GM19025 (cell line): ENCODE measurements at regions not wholly inside any gene's neighbourhood (a gene's known extent, or its start where the extent isn't known, plus 50 kb on each side); places are given as distances from the start of the nearest gene placed in this dataset.
"Not testable (repeated sequence)": the region's sequence is repeated elsewhere in the genome, so short reads cannot be mapped to it uniquely, and the experiment has no call there.

Experiments
- ATAC-seq: cut with Tn5 transposase; IDR thresholded peaks from one replicate; pipeline ENCODE4 v1.9.1; 2021; ENCODE audit warnings: mild to moderate bottlenecking, low read depth, moderate library complexity; ENCODE audit not compliant: unreplicated experiment

DNA sequence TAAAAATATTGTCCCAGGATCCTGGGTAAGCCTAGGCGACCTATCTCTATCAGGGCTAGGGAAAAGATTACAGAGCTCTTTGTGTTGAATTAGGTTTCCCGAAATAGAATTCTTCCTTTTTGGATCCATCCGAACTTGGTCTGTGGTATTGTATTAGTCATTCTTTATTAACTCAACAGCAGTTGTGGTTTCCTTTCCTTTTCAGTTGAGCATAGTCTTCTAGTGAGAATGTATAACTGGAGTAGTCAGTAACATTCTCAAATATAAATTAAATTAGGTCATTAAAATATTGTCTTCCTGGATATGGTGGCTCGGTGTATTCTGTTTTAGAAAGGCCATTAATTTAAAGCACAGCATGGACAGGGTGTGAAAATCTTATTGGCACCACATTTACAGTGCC lies 520.4 kb downstream of the NLGN4X start:
- no peak for ATAC-seq

DNA sequence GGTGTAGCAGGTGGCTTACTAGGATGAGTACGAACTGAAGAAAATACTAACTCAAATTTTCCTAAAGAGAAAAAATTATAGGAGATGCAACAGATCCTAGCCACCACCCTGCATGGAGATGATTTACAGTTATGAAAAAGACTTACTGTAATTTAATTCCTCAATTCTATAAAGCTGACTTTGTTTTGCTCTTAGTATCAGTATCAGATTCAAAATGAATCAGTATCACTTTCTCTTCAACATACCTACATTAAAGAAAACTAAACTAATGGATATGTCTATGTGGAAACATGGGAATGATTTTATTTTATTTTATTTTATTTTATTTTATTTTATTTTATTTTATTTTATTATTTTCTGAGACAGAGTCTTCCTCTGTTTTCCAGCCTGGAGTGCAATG lies 525.8 kb downstream of the NLGN4X start:
- no peak for ATAC-seq

DNA sequence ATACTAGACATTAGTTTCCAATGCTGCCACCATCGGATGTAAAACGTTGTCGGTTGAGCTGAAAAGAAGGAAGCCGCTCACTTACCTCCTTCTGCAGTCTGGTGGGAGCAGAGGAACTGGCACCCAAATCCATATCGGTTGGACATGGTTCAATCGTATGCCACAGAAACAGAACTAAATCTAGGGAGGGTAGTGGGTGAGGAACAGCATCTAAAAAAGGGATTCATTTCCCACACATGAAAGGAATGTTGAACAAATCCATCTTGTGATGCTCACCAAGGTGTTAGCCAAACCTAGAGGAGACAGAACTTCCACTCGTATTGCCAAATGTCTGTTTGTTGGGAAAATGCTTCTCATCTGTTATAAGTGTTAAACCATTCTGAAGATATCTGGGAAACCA lies 532.7 kb downstream of the NLGN4X start:
- no peak for ATAC-seq

DNA sequence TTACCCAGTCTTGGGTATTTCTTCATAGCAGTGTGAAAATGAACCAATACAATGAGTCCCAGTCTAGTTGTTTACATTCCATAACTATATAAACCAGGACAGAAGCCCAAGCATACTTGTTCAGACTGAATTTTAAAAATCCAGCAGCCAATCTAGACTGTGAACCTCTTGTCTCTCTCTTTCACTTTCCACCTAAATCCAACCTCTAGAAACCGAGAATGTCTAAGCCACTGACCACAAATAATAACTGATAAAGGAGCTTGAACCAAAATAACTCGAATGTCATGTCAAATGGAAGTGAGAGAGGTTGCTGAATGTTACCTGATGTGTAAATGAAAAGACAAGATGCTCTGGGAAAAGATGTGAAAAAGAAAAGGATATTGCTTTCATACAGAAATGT lies 544.7 kb downstream of the NLGN4X start:
- ATAC-seq, result no peak

DNA sequence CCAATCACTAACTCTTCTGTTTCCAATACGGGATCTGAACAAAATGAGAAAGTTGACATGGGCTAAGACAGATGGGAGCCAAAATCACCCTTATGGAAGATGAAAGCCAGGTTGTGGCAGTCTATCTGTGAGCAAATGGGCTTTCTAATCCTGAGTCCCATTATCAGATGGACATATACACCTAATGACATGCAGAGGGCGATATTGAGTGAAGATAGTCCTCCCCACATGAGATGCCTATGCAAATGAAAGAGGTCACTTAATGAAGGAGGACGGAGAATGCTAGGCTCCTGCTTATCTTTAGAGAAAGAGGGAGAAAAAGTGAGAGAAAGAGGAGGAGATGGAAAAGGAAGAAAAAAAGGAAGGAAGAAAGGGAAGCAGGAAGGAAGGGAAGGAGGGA lies 547.5 kb downstream of the NLGN4X start:
- ATAC-seq, result no peak

DNA sequence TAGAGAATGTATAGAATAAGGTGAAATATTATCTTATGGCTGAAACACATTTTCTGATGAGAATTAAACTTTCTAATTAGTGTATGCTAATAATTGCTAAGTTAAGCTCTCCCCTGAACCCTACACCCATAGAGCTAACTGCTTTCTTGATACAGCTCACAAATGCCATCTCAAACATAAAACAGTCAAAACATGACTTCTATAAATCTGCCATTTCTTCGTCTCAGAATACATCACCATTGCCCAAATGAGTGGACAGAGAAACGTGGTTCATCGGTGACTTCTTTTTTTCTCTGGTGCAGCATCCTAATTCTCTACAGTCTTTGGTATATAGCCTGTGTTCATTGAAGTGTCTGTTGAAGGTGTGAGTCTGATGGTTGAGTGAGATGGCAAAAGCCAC lies 554.6 kb downstream of the NLGN4X start:
- ATAC-seq, result no peak

DNA sequence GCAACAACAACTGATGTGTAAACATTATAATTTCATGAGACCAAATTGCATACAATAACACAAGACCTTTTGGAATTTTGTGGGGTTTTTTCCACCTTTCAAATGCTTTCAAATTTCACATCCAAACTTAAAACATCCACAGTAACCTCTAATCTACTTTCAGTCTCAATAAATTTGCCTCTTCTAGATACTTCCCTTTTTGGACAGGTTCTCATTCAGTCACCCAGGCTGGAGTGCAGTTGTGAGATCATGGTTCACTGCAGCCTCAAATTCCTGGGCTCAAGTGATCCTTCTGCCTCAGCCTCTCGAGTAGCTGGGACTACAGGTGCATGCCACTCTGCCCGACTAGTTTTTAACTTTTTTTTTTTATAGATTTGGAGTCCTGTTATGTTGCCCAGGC lies 556.6 kb downstream of the NLGN4X start:
- no peak for ATAC-seq

DNA sequence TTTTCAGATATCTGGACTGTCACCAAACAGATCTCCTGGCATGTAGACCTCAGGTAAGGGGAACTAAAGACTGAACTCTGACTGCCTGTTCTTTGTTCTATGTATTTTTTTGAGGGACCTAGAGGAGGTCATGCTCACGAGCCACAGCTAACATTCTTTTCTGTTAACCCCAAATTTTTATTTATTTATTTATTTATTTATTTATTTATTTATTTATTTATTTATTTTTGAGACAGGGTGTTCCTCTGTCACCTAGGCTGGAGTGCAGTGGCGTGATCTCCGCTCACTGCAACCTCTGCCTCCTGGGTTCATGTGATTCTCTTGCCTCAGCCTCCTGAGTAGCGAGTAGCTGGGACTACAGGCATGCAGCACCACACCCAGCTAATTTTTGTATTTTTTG lies 562.0 kb downstream of the NLGN4X start:
- not testable (repeated sequence) for ATAC-seq

DNA sequence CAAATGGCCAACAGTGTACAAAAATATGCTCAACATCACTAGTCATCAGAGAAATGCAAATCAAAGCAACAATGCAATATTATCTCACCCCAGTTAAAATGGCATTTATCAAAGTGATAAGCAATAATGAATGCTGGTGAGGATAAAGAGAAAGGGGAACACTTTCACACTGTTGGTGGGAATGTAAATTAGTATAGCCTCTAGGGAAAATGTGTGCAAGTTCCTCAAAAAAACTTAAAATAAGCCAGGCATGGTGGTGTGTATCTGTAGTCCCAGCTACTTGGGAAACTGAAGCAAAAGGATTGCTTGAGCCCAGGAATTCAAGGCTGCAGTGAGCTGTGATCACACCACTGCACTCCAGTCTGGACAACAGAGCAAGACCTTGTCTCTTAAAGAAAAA lies 572.1 kb downstream of the NLGN4X start:
- ATAC-seq, result no peak

DNA sequence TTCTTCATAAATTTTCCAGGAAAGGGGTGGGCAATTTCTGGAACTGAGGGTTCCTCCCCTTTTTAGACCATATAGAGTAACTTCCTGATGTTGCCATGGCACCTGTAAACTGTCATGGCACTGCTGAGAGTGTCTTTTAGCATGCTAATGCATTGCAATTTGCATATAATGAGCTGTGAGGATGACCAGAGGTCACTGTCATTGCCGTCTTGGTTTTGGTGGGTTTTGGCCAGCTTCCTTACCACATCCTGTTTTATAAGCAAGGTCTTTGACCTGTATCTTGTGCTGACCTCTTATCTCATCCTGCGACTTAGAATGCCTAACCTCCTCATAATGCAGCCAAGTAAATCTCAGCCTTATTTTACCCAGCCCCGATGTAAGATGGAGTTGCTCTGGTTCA lies 577.8 kb downstream of the NLGN4X start:
- ATAC-seq, result no peak

DNA sequence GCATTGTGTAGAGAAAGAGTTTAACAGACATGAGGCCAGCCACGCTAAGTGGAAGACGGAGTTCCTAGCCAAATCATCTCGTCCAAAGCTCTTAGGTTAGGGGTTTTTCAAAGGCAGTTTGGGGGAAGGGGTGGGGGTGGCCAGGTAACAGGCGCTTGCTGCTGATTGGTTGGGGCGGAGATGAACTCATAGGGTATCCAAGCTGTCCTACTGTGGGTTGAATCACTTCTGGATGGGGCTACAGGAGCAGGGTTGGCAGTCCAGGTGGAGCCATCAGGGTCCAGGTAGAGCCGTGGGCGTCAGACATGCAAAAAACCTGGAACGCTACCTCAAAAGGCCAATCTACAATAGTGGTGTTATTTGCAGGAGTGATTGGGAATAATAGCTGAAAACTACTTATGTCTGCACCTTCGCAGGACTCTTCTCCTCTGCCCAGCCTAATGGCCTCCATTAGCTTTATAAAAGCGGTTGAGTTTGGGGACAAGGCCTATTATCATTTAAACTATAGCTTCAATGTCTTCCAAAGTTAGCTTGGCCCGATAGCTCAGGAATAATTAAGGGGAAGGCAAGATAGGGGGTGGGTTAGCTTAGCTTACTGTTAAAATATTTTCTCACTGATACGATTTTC lies 579.6 kb downstream of the NLGN4X start:
- no peak for ATAC-seq

DNA sequence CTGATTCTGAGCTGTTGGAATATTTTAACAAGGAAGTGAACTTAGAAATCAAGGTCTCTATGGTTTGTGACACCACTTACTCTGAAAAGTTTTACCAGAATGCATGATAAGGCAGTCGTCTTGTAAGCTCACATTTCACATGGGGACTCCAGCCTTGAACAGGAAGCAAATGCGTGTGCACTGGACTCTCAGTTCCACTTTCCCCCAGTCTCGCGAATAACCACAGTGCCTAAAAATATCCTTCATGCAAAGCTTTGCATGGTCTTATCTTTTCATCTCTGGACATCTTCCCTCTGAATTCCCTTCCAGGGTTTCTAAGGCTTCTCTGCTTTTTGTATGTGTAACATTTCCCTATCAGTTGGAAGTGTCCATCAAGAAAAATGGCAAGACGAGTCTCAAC lies 581.8 kb downstream of the NLGN4X start:
- peak; percentile 87 for ATAC-seq

DNA sequence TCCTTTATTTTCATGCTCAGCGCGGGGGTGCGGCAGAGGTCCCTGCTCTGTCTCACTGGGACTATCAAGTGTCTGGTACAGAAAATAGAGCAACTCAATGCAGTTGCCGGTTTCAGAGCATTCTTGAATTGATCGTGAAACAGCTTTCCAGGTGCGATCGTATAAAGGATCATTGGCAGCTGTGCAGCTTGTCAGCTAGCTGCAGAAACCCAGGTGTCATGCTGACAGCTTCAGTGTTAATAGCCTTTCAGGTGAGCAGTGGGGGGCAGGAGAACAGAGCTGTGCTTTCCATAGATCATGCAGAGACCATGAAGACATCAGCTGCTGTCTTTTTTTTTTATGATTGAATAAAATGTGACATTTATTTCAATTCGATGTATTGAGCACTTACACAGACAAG lies 583.9 kb downstream of the NLGN4X start:
- ATAC-seq, result no peak

DNA sequence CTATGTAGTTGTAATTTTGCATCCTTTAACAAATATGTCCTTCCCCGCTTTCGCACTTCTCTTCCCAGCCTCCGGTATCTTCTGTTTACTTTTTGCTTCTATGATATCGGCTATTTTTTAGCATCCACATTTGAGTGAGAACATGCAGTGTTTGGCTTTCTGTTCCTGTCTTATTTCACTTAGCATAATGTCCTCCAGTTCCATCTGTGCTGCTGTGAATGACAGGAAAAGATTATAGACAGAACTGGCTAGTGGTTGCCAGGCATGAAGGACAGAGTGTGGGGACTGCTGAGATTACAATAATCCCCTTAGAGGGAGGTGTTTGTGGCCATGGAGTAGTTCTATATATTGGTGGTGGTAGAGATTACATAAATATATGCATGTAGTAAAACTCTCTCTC lies 588.6 kb downstream of the NLGN4X start:
- no peak for ATAC-seq

DNA sequence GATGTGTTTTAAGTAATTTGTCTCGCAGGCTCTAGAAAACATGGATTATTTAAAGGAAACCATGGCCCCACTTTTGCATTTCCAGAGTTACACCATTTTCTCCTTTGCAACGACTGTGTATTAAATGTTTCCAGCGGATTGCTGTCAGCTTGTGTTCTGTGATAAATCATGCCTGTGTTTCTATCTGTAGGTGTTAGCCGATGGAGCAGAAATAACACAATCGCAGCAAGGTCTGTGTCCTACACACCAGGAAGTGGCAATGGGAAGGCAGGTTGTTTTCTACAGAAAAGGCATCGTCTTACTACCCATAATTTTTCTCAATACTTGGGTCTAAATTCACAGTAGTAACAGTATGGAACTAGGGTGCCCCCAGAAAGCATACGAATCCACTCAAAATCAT lies 590.1 kb downstream of the NLGN4X start:
- ATAC-seq, result no peak

DNA sequence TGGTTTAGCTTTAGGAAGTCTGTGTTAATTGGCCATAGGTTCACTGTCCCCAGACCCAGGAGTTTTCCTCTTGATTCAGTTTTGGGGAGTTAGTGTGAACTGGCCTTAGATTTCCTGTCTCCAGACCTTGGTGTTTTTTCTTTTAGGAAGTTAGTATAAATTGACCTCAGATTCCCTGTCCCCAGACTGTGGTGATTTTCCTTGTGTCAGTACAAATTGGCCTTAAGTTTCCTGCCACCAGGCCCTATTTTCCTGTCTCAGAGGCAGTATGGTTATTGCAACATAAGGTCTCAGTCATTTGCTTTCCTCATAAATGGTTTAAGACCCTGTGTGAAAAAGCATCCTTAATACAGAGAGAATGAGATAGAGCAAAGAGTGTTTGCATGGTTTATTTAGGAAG lies 595.8 kb downstream of the NLGN4X start:
- ATAC-seq, result no peak

DNA sequence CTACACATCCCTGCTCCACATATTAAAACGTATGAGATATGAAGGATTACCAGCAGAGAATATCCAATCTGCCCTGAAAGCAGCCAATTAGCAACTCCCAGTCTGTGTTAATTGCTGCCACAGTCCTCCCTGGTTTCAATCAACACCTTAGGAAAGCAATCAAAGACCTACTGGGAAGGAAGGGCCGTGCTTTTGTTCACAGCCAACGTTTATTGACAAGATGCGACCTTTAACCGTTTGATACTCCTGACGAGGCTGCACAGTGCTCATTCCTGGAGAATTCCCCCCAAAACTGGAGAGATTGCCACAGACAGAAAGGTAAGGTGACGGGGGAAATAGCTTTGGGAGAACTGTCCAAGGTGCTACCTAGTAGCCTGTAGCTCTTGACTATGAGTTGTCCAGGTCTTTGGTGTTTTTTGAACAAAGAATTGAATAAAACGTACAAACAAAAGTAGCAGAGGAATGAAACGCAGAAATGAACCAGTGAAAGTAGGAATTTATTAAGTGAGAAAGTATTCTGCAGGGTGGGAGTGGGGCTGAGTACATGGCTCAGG lies 596.5 kb downstream of the NLGN4X start:
- ATAC-seq, result no peak

DNA sequence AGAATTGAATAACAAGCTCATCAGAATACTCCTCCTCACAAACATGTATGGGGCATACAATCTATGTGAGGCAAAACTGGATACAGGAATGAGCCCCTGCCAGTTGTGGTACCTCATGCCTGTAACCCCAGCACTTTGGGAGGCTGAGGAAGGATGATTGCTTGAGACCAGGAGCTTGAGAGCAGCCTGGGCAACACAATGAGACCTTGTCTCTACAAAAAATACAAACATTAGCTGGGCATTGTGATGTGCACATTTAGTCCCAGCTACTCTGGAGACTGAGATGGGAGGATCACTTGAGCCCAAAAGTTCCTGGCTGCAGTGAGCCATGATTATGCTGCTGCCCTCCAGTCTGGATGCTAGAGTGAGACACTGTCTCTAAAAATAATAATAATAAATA lies 611.0 kb downstream of the NLGN4X start:
- ATAC-seq, result no peak

DNA sequence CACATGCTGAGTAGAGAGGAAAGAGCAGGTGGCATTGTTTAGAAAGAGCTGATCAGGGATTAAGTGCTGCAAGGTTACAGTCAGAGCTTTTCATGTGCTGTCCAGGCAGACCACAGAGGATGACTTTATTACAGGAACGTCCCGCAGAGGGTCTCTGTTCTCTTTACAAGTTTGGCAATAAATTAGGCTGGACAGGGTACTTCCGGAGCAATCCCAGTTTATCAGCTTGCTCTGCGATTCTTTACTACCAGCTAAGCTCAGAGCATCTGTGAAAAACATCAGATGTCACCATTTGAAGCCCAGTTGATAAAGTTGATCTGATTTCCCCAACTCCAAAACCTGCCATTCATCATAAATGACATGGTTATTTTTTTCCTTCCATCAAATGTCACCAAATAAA lies 633.1 kb downstream of the NLGN4X start:
- ATAC-seq, result no peak

DNA sequence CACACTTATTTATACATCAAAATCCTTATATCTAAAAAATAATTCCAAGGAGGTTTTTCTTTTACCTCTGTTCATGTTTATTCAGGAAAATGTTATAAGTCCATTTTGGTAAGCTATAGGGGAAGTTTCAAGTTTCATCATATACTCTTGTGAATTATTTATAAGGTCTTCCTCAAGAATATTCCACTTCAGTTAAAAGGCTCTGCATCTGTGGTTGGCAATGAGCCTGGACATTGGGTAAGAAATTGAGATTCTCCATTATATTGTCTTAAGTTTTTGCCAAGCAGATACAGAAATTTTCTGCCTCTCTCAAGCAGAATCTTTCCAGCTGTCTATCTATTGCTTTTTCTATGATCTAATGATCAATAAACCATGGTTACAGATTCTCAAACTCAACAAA lies 641.9 kb downstream of the NLGN4X start:
- no peak for ATAC-seq

DNA sequence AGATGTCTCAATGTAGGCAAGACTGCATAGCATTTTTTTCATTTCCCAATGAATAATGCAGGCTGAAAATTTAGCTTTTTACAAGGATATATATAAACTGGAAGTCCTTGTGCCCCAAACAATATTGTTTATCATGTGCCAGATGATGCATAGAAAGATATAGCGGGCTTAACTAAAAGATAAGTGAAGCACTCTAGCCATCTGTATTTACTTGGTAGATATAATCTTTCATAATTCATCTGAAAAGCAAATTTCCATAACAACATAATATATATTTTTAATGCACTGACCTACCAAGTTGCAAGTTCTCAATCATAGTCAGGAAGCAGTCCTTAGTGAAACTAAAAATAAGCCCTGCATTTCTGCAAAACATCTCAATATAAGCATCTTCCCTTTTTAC lies 653.3 kb downstream of the NLGN4X start:
- no peak for ATAC-seq

DNA sequence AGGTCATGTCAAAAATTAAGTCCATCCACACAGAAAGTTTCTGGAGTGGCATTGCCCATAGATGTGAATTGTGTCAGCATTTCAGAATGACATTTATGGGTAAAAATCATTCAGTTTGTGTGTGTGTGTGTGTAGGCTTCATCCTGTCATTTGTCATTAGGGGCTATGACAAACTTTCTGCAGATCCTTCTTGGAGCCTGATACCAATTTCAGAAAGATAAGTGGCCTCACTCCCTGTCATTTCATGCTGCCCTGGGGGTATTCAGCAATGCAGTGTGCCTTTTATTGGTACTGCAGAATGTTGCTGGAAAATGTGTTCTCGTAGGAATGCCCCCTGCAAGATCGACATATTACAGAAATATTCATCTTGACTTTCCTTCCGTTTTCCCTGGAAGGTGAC lies 659.7 kb downstream of the NLGN4X start:
- no peak for ATAC-seq

DNA sequence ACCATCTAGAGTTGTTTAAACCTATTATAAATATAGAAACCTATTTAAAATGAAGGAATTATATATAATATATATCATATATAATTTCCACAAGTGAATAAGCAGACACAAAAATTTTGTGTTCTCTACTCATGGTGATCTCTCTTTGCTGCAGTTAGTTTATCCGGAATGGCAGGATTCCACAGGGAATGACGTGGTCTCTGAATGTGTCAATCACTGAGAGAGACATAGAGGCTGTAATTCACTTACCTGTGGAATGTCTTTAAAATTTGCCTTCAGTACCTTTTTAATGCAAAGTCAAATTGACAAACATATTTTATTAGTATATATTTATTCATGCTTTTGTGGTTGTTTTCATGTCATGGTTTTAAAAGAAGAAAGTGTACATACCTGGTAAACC lies 669.3 kb downstream of the NLGN4X start:
- no peak for ATAC-seq
